HEK293 (cell line): ENCODE measurements at regions not wholly inside any gene's neighbourhood (a gene's known extent, or its start where the extent isn't known, plus 50 kb on each side); places are given as distances from the start of the nearest gene placed in this dataset.

Experiments used
- CTCF ChIA-PET: fragments of 350-600 bp; formaldehyde crosslinking; extraction: SDS; loops from one replicate; lab custom pipeline; 2021; ENCODE audit warnings: antibody characterized with exemption; lab: Yijun Ruan, JAX
- POLR2A ChIA-PET: fragments of 300-600 bp; formaldehyde crosslinking; extraction: SDS; loops from one replicate; lab custom pipeline; 2020; ENCODE audit warnings: antibody characterized with exemption, inconsistent platforms; lab: Yijun Ruan, JAX
- H3K27ac ChIP-seq: fragments of 200-500 bp; sonication (Bioruptor generic); 2 replicates; pipeline ENCODE4 v1.5.1; 2014; ENCODE audit warnings: low read depth, low read length, control low read depth, inconsistent platforms; ENCODE audit errors: extremely low read depth
- H3K36me3 ChIP-seq, 2 experiments: fragments of 200-500 bp in 1 of 2; sonication (Bioruptor generic) in 1 of 2; 1 replicate in 1 of 2; 2 replicates in 1 of 2; pipeline ENCODE4 v1.5.1; 2014 to 2017; ENCODE audit warnings: inconsistent platforms in 2 of 2, low read length in 2 of 2; ENCODE audit not compliant: control insufficient read depth in 2 of 2, insufficient read depth in 1 of 2
- H3K4me1 ChIP-seq: fragments of 200-500 bp; sonication (Bioruptor generic); 2 replicates; pipeline ENCODE4 v1.5.1; 2014; ENCODE audit warnings: mild to moderate bottlenecking, low read length, inconsistent platforms; ENCODE audit not compliant: control insufficient read depth, insufficient read depth
- H3K4me3 ChIP-seq: 2 replicates; pipeline ENCODE4 v1.5.1; 2011; ENCODE audit warnings: low read depth, mild to moderate bottlenecking, control low read depth, low read length, moderate library complexity
- H3K9me3 ChIP-seq: fragments of 200-500 bp; sonication (Bioruptor generic); 2 replicates; pipeline ENCODE4 v1.5.1; 2014; ENCODE audit warnings: low read depth, low read length, inconsistent platforms; ENCODE audit not compliant: control insufficient read depth, insufficient read depth
- KLF7 ChIP-seq: fragments of 450-650 bp; formaldehyde crosslinking; IDR thresholded peaks from 2 replicates; pipeline ENCODE4 v1.5.1; 2016; ENCODE audit warnings: missing biosample characterization, missing genetic modification characterization, borderline replicate concordance
- OSR2 ChIP-seq: fragments of 450-650 bp; formaldehyde crosslinking; IDR thresholded peaks from 2 replicates; pipeline ENCODE4 v1.5.1; 2016; ENCODE audit warnings: missing biosample characterization, missing genetic modification characterization
- OVOL3 ChIP-seq: fragments of 450-650 bp; formaldehyde crosslinking; IDR thresholded peaks from 2 replicates; pipeline ENCODE4 v1.5.1; 2016; ENCODE audit warnings: missing biosample characterization, missing genetic modification characterization
- YY1 ChIP-seq: fragments of 450-650 bp; formaldehyde crosslinking; IDR thresholded peaks from 2 replicates; pipeline ENCODE4 v1.5.1; 2018; ENCODE audit warnings: missing biosample characterization, missing genetic modification characterization
- ZBTB10 ChIP-seq: fragments of 450-650 bp; formaldehyde crosslinking; IDR thresholded peaks from 2 replicates; pipeline ENCODE4 v1.5.1; 2016; ENCODE audit warnings: missing biosample characterization, missing genetic modification characterization
- ZBTB21 ChIP-seq: fragments of 450-650 bp; formaldehyde crosslinking; IDR thresholded peaks from 2 replicates; pipeline ENCODE4 v1.5.1; 2017; ENCODE audit warnings: missing biosample characterization, missing genetic modification characterization
- ZBTB48 ChIP-seq: fragments of 450-650 bp; formaldehyde crosslinking; IDR thresholded peaks from 2 replicates; pipeline ENCODE4 v1.5.1; 2016; ENCODE audit warnings: missing biosample characterization, missing genetic modification characterization
- ZNF146 ChIP-seq: fragments of 450-650 bp; formaldehyde crosslinking; IDR thresholded peaks from 2 replicates; pipeline ENCODE4 v1.5.1; 2016; ENCODE audit warnings: missing biosample characterization, missing genetic modification characterization
- ZNF184 ChIP-seq: fragments of 450-650 bp; IDR thresholded peaks from 2 replicates; pipeline ENCODE4 v1.5.1; 2018; ENCODE audit warnings: missing biosample characterization, mild to moderate bottlenecking, missing genetic modification characterization
- ZNF23 ChIP-seq: fragments of 450-650 bp; formaldehyde crosslinking; IDR thresholded peaks from 2 replicates; pipeline ENCODE4 v1.5.1; 2016; ENCODE audit warnings: missing biosample characterization, missing genetic modification characterization, borderline replicate concordance
- ZNF362 ChIP-seq: fragments of 450-650 bp; formaldehyde crosslinking; IDR thresholded peaks from 2 replicates; pipeline ENCODE4 v1.5.1; 2016; ENCODE audit warnings: missing biosample characterization, missing genetic modification characterization
- ZNF423 ChIP-seq: fragments of 450-650 bp; formaldehyde crosslinking; IDR thresholded peaks from 2 replicates; pipeline ENCODE4 v1.5.1; 2016; ENCODE audit warnings: missing biosample characterization, missing genetic modification characterization
- ZNF488 ChIP-seq: fragments of 450-650 bp; formaldehyde crosslinking; IDR thresholded peaks from 2 replicates; pipeline ENCODE4 v1.5.1; 2016; ENCODE audit warnings: missing biosample characterization, missing genetic modification characterization
- ZNF585B ChIP-seq: fragments of 450-650 bp; formaldehyde crosslinking; IDR thresholded peaks from 2 replicates; pipeline ENCODE4 v1.5.1; 2016; ENCODE audit warnings: missing biosample characterization, missing genetic modification characterization
- ZNF677 ChIP-seq: fragments of 450-650 bp; IDR thresholded peaks from 2 replicates; pipeline ENCODE4 v1.5.0; 2018; ENCODE audit warnings: missing biosample characterization, mild to moderate bottlenecking, missing genetic modification characterization, moderate library complexity
- ZNF707 ChIP-seq: fragments of 450-650 bp; formaldehyde crosslinking; IDR thresholded peaks from 2 replicates; pipeline ENCODE4 v1.5.1; 2016; ENCODE audit warnings: missing biosample characterization, missing genetic modification characterization
- ZNF768 ChIP-seq: fragments of 450-650 bp; formaldehyde crosslinking; IDR thresholded peaks from 2 replicates; pipeline ENCODE4 v1.5.1; 2018; ENCODE audit warnings: missing biosample characterization, mild to moderate bottlenecking, missing genetic modification characterization
- TF ChIP-seq, protein P1 (sequence below): fragments of 450-650 bp; formaldehyde crosslinking; IDR thresholded peaks from 2 replicates; pipeline ENCODE4 v1.5.1; 2016; ENCODE audit warnings: missing biosample characterization, missing genetic modification characterization, low read depth
- TF ChIP-seq, protein P2 (sequence below): fragments of 450-650 bp; formaldehyde crosslinking; IDR thresholded peaks from 2 replicates; pipeline ENCODE4 v1.5.1; 2016; ENCODE audit warnings: missing biosample characterization, missing genetic modification characterization
- TF ChIP-seq, protein P3 (sequence below): IDR thresholded peaks from 2 replicates; pipeline ENCODE4 v1.6.1; 2011; ENCODE audit warnings: mild to moderate bottlenecking, low read depth, low read length, borderline replicate concordance
- TF ChIP-seq, protein P4 (sequence below): fragments of 450-650 bp; formaldehyde crosslinking; IDR thresholded peaks from 2 replicates; pipeline ENCODE4 v1.5.1; 2016; ENCODE audit warnings: missing biosample characterization, missing genetic modification characterization

DNA sequence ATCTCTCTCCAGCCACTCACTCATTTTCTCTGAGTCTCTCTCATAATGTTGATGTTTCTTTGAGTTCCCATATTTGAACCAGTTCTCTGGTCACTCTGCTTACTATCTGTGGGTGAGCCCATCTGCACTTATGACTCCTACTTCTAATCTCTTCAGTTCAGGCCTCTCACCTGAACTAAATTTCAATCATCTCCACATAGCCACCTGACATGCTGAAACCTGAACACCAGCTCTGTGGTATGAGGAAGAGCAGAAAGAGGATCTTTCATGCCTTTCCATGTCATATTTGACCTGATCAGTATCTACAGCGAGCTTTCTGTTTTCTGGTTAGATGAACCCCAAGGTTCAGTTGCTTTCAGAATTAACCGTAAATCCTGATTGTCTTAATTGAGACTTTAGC, 122.2 kb upstream of the ESX1 start:
- ChIA-PET CTCF (no interaction called here), POLR2A (no interaction called here)
- Histone ChIP-seq H3K9me3 (no peaks in the 10 kb centered on the region), H3K36me3 (no peaks in the 10 kb centered on the region), H3K4me1 (no peaks in the 10 kb centered on the region), H3K27ac (no peak overlapping the region), H3K4me3 (no peak overlapping the region)
- TF ChIP-seq, protein P1, sequence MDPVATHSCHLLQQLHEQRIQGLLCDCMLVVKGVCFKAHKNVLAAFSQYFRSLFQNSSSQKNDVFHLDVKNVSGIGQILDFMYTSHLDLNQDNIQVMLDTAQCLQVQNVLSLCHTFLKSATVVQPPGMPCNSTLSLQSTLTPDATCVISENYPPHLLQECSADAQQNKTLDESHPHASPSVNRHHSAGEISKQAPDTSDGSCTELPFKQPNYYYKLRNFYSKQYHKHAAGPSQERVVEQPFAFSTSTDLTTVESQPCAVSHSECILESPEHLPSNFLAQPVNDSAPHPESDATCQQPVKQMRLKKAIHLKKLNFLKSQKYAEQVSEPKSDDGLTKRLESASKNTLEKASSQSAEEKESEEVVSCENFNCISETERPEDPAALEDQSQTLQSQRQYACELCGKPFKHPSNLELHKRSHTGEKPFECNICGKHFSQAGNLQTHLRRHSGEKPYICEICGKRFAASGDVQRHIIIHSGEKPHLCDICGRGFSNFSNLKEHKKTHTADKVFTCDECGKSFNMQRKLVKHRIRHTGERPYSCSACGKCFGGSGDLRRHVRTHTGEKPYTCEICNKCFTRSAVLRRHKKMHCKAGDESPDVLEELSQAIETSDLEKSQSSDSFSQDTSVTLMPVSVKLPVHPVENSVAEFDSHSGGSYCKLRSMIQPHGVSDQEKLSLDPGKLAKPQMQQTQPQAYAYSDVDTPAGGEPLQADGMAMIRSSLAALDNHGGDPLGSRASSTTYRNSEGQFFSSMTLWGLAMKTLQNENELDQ (tag by site-specific recombination): no peak
- TF ChIP-seq ZNF768 (tag by site-specific recombination) (no peak), KLF7 (tag by site-specific recombination) (no peak), ZBTB21 (tag by site-specific recombination) (no peak), ZBTB10 (tag by site-specific recombination) (no peak), ZNF362 (tag by site-specific recombination) (no peak), ZNF23 (tag by site-specific recombination) (no peak)

DNA sequence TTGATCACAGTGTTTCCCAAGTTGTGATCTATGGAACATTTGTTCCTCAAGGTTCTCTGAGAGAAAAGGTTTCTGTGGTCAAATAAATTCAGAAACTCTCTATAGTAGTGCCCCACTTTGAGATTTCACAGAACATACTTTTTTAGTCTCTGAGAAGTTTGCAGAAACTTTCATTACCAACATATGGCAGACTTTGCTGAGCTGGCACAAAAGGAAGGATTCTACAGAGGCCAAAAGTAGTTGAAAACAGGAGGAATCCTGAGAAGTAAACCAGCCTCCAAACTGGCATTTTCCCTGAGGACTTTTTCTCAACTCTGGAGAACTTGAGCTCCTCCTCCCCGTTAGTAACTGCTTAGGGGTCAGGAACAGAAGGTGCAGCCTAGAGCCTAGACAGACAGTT, 117.8 kb upstream of the ESX1 start:
- ChIA-PET POLR2A (no interaction called here), CTCF (no interaction called here)
- Histone ChIP-seq H3K27ac (no peak overlapping the region), H3K4me1 (no peaks in the 10 kb centered on the region), H3K4me3 (no peak overlapping the region), H3K36me3 (no peaks in the 10 kb centered on the region), H3K9me3 (no peaks in the 10 kb centered on the region)
- TF ChIP-seq ZNF146 (tag by site-specific recombination) (no peak), ZNF184 (tag by site-specific recombination) (no peak), ZNF423 (tag by site-specific recombination) (no peak), OSR2 (tag by site-specific recombination) (no peak), ZNF677 (tag by site-specific recombination) (no peak), OVOL3 (tag by site-specific recombination) (no peak), ZNF707 (tag by site-specific recombination) (no peak), ZNF585B (no peak), YY1 (no peak), ZBTB48 (tag by site-specific recombination) (no peak), ZNF488 (tag by site-specific recombination) (no peak)
- TF ChIP-seq, protein P2, sequence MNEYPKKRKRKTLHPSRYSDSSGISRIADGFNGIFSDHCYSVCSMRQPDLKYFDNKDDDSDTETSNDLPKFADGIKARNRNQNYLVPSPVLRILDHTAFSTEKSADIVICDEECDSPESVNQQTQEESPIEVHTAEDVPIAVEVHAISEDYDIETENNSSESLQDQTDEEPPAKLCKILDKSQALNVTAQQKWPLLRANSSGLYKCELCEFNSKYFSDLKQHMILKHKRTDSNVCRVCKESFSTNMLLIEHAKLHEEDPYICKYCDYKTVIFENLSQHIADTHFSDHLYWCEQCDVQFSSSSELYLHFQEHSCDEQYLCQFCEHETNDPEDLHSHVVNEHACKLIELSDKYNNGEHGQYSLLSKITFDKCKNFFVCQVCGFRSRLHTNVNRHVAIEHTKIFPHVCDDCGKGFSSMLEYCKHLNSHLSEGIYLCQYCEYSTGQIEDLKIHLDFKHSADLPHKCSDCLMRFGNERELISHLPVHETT (tag by site-specific recombination): no peak
- TF ChIP-seq, protein P1 (tag by site-specific recombination): no peak
- TF ChIP-seq, protein P3, sequence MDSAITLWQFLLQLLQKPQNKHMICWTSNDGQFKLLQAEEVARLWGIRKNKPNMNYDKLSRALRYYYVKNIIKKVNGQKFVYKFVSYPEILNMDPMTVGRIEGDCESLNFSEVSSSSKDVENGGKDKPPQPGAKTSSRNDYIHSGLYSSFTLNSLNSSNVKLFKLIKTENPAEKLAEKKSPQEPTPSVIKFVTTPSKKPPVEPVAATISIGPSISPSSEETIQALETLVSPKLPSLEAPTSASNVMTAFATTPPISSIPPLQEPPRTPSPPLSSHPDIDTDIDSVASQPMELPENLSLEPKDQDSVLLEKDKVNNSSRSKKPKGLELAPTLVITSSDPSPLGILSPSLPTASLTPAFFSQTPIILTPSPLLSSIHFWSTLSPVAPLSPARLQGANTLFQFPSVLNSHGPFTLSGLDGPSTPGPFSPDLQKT: no peak
- TF ChIP-seq, protein P4, sequence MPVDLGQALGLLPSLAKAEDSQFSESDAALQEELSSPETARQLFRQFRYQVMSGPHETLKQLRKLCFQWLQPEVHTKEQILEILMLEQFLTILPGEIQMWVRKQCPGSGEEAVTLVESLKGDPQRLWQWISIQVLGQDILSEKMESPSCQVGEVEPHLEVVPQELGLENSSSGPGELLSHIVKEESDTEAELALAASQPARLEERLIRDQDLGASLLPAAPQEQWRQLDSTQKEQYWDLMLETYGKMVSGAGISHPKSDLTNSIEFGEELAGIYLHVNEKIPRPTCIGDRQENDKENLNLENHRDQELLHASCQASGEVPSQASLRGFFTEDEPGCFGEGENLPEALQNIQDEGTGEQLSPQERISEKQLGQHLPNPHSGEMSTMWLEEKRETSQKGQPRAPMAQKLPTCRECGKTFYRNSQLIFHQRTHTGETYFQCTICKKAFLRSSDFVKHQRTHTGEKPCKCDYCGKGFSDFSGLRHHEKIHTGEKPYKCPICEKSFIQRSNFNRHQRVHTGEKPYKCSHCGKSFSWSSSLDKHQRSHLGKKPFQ (tag by site-specific recombination): no peak
